ENCODE measurements at regions not wholly inside any gene's neighbourhood (a gene's known extent, or its start where the extent isn't known, plus 50 kb on each side); places are given as distances from the start of the nearest gene placed in this dataset.

GRCh38 chr18:78726326-78727056 lies 253.1 kb upstream of the SALL3 start:
- no peak for DNase-seq

GRCh38 chr18:78727057-78727739 lies 252.4 kb upstream of the SALL3 start:
- DNase-seq: no peak

GRCh38 chr18:78727877-78728783 lies 251.5 kb upstream of the SALL3 start:
- no peak for DNase-seq

GRCh38 chr18:78728784-78729467 lies 250.7 kb upstream of the SALL3 start:
- no peak for DNase-seq

GRCh38 chr18:78730546-78730945 lies 249.1 kb upstream of the SALL3 start:
- DNase-seq: no peak

- no peak for DNase-seq
Measured at GRCh38 chr18:78731016-78731397, 248.6 kb upstream of the SALL3 start.

GRCh38 chr18:78731398-78732032 lies 248.1 kb upstream of the SALL3 start:
- DNase-seq: no peak

- DNase-seq: no peak
Measured at GRCh38 chr18:78732273-78733210, 247.1 kb upstream of the SALL3 start.

- DNase-seq: no peak
Measured at GRCh38 chr18:78733762-78734613, 245.6 kb upstream of the SALL3 start.

GRCh38 chr18:78734614-78734945 lies 245.0 kb upstream of the SALL3 start:
- DNase-seq: no peak

- DNase-seq: no peak
Measured at GRCh38 chr18:78735131-78736014, 244.2 kb upstream of the SALL3 start.

- no peak for DNase-seq
Measured at GRCh38 chr18:78736015-78736690, 243.5 kb upstream of the SALL3 start.

- no peak for DNase-seq
Measured at GRCh38 chr18:78737006-78737915, 242.4 kb upstream of the SALL3 start.

- no peak for DNase-seq
Measured at GRCh38 chr18:78738076-78738690, 241.4 kb upstream of the SALL3 start.

- no peak for DNase-seq
Measured at GRCh38 chr18:78739115-78739514, 240.5 kb upstream of the SALL3 start.

- DNase-seq: no peak
Measured at GRCh38 chr18:78739882-78740677, 239.5 kb upstream of the SALL3 start.
